GM19023 (cell line): ENCODE measurements at regions not wholly inside any gene's neighbourhood (a gene's known extent, or its start where the extent isn't known, plus 50 kb on each side); places are given as distances from the start of the nearest gene placed in this dataset.
"Not testable (repeated sequence)": the region's sequence is repeated elsewhere in the genome, so short reads cannot be mapped to it uniquely, and the experiment has no call there.

Experiments
- ATAC-seq: cut with Tn5 transposase; IDR thresholded peaks from one replicate; pipeline ENCODE4 v1.9.1; 2021; ENCODE audit warnings: mild to moderate bottlenecking, moderate library complexity; ENCODE audit not compliant: unreplicated experiment

GRCh38 chr4:120317713-120318112, 251.1 kb upstream of the MAD2L1 start:
- ATAC-seq: no peak

GRCh38 chr4:120316416-120316815, 249.8 kb upstream of the MAD2L1 start:
- ATAC-seq: no peak

DNA sequence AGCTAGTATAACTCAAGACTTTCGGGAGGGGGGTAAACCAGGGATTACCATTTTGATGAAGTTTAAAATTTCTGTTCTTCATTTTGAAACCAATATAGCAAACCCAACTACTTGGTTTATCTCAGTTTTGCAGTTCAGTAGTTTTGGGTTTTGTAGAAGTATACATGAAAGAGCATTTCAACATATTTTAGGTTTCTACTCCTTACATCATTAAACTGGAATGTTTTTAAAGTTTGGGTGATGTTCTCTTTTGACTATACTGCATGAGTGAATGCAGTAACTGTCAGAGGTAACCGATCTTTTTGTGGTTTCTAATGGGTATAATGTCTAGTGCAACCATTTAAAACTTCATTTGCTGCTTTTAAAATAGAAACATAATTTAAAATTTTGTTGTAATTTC, 248.3 kb upstream of the MAD2L1 start:
- ATAC-seq: no peak

DNA sequence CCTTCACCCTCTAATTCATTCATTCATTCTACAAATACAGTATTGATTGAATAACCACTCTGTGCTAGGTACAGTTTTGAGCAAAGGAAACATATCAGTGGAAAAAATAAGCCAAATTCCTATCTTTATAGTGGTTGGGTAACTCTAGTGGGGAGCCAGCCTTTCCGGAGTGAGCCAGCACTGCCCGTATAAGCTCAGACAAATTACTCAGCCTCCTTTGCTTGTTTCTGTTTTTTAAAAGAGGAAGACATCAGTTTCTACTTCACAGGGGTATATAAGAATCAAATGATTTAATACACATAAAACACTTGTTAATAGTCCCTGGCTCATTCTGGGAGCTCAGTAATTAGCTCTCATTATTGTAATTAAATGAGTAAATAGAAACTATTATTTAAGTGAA, 238.2 kb upstream of the MAD2L1 start:
- ATAC-seq: no peak

DNA sequence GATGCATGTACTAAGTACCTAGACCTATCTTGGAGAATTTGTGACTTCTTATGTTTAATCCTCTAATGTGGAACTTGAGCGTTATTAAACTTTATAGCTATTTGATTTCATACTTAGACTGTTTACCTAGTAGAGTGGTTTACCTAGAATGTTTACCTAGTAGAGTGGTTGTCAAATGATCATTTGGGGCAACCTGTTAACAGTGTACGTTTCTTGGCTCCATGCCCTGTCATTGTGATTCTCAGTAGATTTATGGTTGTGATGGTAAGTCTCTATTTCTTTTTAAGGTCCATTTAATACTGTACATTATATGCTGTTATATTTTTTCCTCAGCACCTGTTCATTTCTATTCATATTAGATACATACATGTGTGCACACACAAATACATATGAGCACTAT, 233.0 kb upstream of the MAD2L1 start:
- ATAC-seq: no peak

- no peak for ATAC-seq
Measured at GRCh38 chr4:120293341-120293740, 226.7 kb upstream of the MAD2L1 start.

GRCh38 chr4:120291541-120291940, 224.9 kb upstream of the MAD2L1 start:
- no peak for ATAC-seq

GRCh38 chr4:120290553-120290952, 223.9 kb upstream of the MAD2L1 start:
- no peak for ATAC-seq

DNA sequence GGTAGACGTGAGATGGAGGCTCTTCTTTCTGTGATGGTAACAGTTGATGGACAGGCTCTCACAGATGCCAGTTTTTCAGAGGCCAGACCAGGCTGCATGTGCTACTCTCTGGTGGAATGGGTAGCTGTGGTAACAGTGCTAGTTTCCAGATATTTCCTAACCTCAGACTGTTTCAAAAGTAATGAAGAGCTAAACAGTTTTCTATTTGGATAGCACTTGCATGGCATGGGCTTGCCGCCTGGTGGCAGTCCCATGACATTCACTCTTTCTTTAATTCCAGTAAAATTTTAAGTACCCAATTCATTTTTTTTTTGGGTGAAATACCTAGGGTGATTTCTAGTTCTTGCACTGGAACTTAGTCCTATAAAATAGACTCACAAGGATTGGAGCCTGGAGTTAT, 220.2 kb upstream of the MAD2L1 start:
- no peak for ATAC-seq

GRCh38 chr4:120281581-120281980, 214.9 kb upstream of the MAD2L1 start:
- ATAC-seq: no peak

DNA sequence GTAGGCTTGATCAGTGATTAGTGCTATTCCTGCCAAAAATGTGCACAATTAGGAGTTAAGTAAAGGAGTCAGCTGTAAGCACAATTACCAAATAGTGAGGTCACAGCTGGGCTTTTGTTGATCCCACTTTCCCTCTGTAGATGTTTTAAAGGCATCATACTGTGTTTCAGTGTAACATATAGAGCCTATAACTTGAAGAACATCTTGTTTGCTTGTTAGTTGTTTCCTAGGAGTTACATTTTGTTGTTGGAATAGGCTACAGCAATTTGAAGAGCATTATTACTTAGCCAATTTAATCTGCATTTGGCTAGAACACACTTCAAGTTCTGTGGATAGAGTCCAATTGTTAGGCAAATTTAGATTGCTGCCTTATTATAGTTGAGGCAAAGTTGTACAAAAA, 210.7 kb upstream of the MAD2L1 start:
- no peak for ATAC-seq

GRCh38 chr4:120266602-120267001, 200.0 kb upstream of the MAD2L1 start:
- no peak for ATAC-seq

DNA sequence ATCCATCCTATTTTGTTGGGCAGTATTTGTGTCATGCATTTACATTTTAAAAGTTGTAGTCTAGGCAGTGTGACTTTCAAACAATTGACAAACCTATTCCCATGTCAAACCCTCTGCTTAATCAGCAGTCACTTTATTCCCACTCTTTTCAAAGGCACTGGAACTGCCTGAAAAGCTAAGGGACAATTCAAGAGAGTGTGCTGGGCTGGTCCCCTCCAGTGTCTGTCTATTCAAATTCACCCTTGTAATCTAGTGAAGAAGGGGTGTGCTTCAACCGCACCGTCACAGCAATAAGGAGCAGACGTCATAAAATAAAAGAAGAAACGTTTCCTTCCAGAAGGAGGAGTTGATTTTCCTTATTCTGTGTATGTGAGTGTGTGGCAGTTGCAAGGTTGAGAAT, 197.0 kb upstream of the MAD2L1 start:
- ATAC-seq: no peak

DNA sequence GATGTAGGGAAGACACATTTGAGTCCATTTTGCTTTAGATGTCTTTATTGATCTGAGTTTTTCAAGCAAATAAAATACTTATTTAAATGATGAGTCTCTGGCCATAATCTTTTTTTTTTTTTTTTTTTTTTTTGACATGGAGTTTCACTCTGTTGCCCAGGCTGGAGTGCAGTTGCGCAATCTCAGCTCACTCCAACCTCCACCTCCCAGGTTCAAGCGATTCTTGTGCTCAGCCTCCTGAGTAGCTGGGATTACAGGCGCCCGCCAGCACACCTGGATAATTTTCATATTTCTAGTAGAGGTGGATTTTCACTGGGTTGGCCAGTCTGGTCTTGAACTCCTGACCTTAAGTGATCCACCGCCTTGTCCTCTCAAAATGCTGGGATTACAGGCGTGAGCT, 194.5 kb upstream of the MAD2L1 start:
- no peak for ATAC-seq

GRCh38 chr4:120256112-120256775, 189.6 kb upstream of the MAD2L1 start:
- ATAC-seq: not testable (repeated sequence)

GRCh38 chr4:120238277-120238973, 171.8 kb upstream of the MAD2L1 start:
- ATAC-seq: no peak

DNA sequence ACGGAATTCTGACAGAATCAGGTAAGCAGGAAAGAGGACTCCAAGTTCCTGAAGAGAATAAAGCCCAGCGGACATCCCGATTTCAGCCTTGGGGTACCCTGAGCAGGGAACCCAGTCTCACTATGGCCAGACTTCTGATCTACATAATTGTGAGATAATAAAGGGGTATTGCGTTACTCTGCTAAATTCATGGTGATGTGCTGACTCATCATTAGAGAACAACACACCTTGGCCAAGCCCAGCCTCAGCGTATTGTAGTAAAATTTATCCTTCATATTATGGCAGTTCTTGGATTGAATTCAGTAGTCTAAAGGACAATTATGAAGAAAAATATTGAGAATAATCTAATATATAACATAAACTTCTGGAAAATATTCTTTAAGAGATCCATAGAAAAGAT, 170.2 kb upstream of the MAD2L1 start:
- no peak for ATAC-seq

DNA sequence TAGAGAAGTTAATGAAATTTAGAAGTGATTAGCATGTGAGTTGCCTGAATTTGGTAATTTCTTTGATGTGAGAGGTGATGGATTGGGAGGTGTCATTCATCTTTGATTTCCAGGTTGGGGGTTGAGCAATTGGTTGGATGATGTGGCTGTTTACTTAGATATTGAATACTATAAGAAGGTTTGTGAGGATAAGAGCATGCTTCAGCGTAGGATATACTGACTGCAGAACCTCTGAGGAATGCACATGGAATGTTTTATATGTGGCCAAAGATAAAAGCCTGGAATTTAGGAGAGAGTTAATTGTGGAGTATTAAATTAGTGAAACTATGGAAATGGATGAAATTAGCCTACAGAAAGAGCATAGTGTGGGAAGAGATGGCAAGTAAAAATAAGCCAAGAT, 165.4 kb upstream of the MAD2L1 start:
- ATAC-seq: no peak

GRCh38 chr4:120228086-120228485, 161.4 kb upstream of the MAD2L1 start:
- no peak for ATAC-seq

- no peak for ATAC-seq
Measured at GRCh38 chr4:120227554-120227953, 160.9 kb upstream of the MAD2L1 start.

DNA sequence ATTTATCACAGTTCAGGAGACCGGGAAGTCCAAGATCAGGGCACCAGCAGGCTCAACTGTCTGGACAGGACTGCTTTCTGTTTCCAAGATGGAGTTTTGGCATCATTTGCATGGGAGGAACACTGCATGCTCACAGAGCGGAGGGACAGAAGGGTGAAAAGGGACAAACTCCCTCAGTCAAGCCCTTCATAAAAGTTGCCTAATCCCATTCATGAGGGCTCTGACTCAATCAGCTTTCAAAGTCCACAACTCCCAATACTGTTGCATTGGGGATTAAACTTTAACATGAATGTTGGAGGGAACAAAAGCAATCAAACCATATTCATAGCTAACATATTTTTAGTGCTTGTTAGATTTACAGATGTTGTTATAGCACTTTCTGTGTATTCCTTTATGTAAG, 158.9 kb upstream of the MAD2L1 start:
- no peak for ATAC-seq

DNA sequence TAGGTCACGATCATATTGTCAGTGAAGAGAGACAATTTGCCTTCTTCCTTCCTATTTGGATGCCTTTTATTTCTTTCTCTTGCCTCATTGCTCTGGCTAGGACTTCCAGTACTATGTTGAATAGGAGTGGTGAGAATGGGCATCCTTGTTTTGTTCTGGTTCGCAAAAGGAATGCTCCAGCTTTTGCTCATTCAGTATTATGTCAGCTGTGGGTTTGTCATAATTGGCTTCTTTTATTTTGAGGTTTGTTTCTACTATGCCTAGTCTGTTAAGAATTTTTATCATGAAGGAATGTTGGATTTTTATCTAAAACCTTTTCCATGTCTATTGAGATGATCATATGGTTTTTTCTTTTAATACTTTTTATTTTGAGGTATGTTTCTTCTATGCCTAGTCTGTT, 152.3 kb upstream of the MAD2L1 start:
- no peak for ATAC-seq

DNA sequence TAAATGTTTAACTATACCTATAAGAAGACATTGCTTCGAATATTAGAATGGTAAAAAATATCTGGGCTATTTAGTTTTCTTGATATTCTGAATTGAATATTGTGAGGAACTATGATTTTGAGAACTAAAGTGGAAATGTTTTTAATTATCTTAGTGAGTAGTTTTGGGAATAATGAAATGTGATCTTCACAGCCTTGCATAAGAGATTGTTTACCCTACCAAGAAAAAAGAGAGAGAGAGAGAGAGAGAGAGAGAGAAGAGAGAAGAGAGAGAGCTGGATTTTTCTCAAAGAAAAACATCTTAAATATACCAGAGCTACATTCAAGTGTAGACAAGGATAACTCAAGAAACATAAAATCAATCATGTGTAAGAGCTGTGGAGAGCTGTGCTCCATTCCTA, 148.7 kb upstream of the MAD2L1 start:
- ATAC-seq: no peak
